Lung microvascular endothelial cell (primary cell): ENCODE measurements at regions not wholly inside any gene's neighbourhood (a gene's known extent, or its start where the extent isn't known, plus 50 kb on each side); places are given as distances from the start of the nearest gene placed in this dataset.
"Not testable (repeated sequence)": the region's sequence is repeated elsewhere in the genome, so short reads cannot be mapped to it uniquely, and the experiment has no call there.

Source experiments
- DNase-seq, 2 donors: peaks; one replicate each; pipeline versions ENCODE4 v3.0.0 to v3.0.0-alpha.2; 2010; ENCODE audit warnings: low read depth in 2 of 2

- no peak for DNase-seq
Observed at GRCh38 chr4:34943741-34944386, 1300.5 kb downstream of the ARAP2 start.

GRCh38 chr4:34950926-34951325 is 1293.4 kb downstream of the ARAP2 start:
- DNase-seq: no peak

GRCh38 chr4:34953145-34953799 is 1291.0 kb downstream of the ARAP2 start:
- DNase-seq: no peak

GRCh38 chr4:34964613-34965012 is 1279.7 kb downstream of the ARAP2 start:
- DNase-seq: no peak

- no peak for DNase-seq
Observed at GRCh38 chr4:34972189-34972588, 1272.1 kb downstream of the ARAP2 start.

- no peak for DNase-seq
Observed at GRCh38 chr4:34973650-34974312, 1270.5 kb downstream of the ARAP2 start.

GRCh38 chr4:34974313-34974680 is 1270.0 kb downstream of the ARAP2 start:
- no peak for DNase-seq

GRCh38 chr4:35021222-35021621 is 1223.1 kb downstream of the ARAP2 start:
- not testable (repeated sequence) for DNase-seq

GRCh38 chr4:35025152-35025834 is 1219.0 kb downstream of the ARAP2 start:
- no peak for DNase-seq

- DNase-seq: no peak
Observed at GRCh38 chr4:35038079-35038805, 1206.1 kb downstream of the ARAP2 start.

GRCh38 chr4:35038845-35039244 is 1205.5 kb downstream of the ARAP2 start:
- DNase-seq: no peak

- no peak for DNase-seq
Observed at GRCh38 chr4:35052546-35052945, 1191.8 kb downstream of the ARAP2 start.

GRCh38 chr4:35063031-35063570 is 1181.2 kb downstream of the ARAP2 start:
- no peak for DNase-seq

- DNase-seq: no peak
Observed at GRCh38 chr4:35066406-35066805, 1177.9 kb downstream of the ARAP2 start.

- no peak for DNase-seq
Observed at GRCh38 chr4:35080799-35081198, 1163.5 kb downstream of the ARAP2 start.

GRCh38 chr4:35087218-35087617 is 1157.1 kb downstream of the ARAP2 start:
- DNase-seq: no peak

GRCh38 chr4:35100932-35101331 is 1143.4 kb downstream of the ARAP2 start:
- no peak for DNase-seq

- no peak for DNase-seq
Observed at GRCh38 chr4:35102066-35102465, 1142.2 kb downstream of the ARAP2 start.

- DNase-seq: no peak
Observed at GRCh38 chr4:35105486-35105885, 1138.8 kb downstream of the ARAP2 start.

GRCh38 chr4:35106091-35106734 is 1138.1 kb downstream of the ARAP2 start:
- no peak for DNase-seq

- DNase-seq: no peak
Observed at GRCh38 chr4:35124106-35124505, 1120.2 kb downstream of the ARAP2 start.
